ENCODE measurements at regions not wholly inside any gene's neighbourhood (a gene's known extent, or its start where the extent isn't known, plus 50 kb on each side); places are given as distances from the start of the nearest gene placed in this dataset.

GRCh38 chr13:50685491-50685890 is 158.0 kb downstream of the DLEU7 start:
- peak; percentile 61 for DNase-seq (ENCODE audit: low spot score)

GRCh38 chr13:50685956-50686355 is 157.5 kb downstream of the DLEU7 start:
- no peak for DNase-seq (ENCODE audit: low spot score)

- no peak for DNase-seq (ENCODE audit: low spot score)
Measured at GRCh38 chr13:50686551-50686950, 156.9 kb downstream of the DLEU7 start.

- DNase-seq (ENCODE audit: low spot score), result no peak
Measured at GRCh38 chr13:50687545-50687944, 155.9 kb downstream of the DLEU7 start.

- no peak for DNase-seq (ENCODE audit: low spot score)
Measured at GRCh38 chr13:50690006-50690405, 153.5 kb downstream of the DLEU7 start.

- DNase-seq (ENCODE audit: low spot score), result no peak
Measured at GRCh38 chr13:50691176-50691680, 152.3 kb downstream of the DLEU7 start.

- DNase-seq (ENCODE audit: low spot score), result no peak
Measured at GRCh38 chr13:50691681-50692263, 151.7 kb downstream of the DLEU7 start.

- DNase-seq (ENCODE audit: low spot score), result no peak
Measured at GRCh38 chr13:50692396-50692915, 151.0 kb downstream of the DLEU7 start.

GRCh38 chr13:50693727-50694126 is 149.8 kb downstream of the DLEU7 start:
- DNase-seq (ENCODE audit: low spot score), result no peak

GRCh38 chr13:50697746-50698539 is 145.5 kb downstream of the DLEU7 start:
- DNase-seq (ENCODE audit: low spot score), result no peak

GRCh38 chr13:50699874-50700663 is 143.4 kb downstream of the DLEU7 start:
- no peak for DNase-seq (ENCODE audit: low spot score)

- no peak for DNase-seq (ENCODE audit: low spot score)
Measured at GRCh38 chr13:50700664-50701305, 142.7 kb downstream of the DLEU7 start.

- DNase-seq (ENCODE audit: low spot score), result no peak
Measured at GRCh38 chr13:50701469-50701868, 142.0 kb downstream of the DLEU7 start.

GRCh38 chr13:50706505-50706904 is 137.0 kb downstream of the DLEU7 start:
- DNase-seq (ENCODE audit: low spot score), result no peak

GRCh38 chr13:50707628-50708027 is 135.9 kb downstream of the DLEU7 start:
- peak; percentile 96 for DNase-seq (ENCODE audit: low spot score)

- DNase-seq (ENCODE audit: low spot score), result no peak
Measured at GRCh38 chr13:50708461-50708860, 135.0 kb downstream of the DLEU7 start.

GRCh38 chr13:50709058-50709457 is 134.4 kb downstream of the DLEU7 start:
- no peak for DNase-seq (ENCODE audit: low spot score)

GRCh38 chr13:50711131-50711815 is 132.2 kb downstream of the DLEU7 start:
- DNase-seq (ENCODE audit: low spot score), result no peak

GRCh38 chr13:50711996-50712395 is 131.5 kb downstream of the DLEU7 start:
- DNase-seq (ENCODE audit: low spot score), result no peak

- DNase-seq (ENCODE audit: low spot score), result peak; percentile 94
Measured at GRCh38 chr13:50712456-50712855, 131.0 kb downstream of the DLEU7 start.

GRCh38 chr13:50712881-50713280 is 130.6 kb downstream of the DLEU7 start:
- DNase-seq (ENCODE audit: low spot score), result peak; percentile 81

All from cerebellar cortex (tissue), 1 donor.